ENCODE measurements at regions not wholly inside any gene's neighbourhood (a gene's known extent, or its start where the extent isn't known, plus 50 kb on each side); places are given as distances from the start of the nearest gene placed in this dataset.

DNA sequence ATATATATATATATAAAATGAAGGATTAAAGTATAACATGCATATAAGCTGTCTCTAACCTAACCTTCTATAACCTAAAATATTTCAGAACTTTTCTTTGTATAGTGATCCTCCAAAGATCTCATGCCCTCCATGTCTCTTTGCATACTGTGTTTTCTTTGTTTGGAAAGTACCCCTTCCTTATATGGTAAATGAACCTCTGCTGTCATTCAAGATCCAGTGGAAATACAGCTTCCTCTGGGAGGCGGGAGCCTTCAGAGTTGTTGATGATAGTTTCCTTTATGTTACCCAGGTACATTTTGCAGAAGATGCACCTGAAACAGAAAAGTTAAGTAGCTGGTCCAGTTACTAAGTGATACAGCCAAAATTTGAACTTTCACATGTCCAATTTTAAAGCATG lies 233.3 kb upstream of the FOXP2 start:
- TF ChIP-seq, protein P1, sequence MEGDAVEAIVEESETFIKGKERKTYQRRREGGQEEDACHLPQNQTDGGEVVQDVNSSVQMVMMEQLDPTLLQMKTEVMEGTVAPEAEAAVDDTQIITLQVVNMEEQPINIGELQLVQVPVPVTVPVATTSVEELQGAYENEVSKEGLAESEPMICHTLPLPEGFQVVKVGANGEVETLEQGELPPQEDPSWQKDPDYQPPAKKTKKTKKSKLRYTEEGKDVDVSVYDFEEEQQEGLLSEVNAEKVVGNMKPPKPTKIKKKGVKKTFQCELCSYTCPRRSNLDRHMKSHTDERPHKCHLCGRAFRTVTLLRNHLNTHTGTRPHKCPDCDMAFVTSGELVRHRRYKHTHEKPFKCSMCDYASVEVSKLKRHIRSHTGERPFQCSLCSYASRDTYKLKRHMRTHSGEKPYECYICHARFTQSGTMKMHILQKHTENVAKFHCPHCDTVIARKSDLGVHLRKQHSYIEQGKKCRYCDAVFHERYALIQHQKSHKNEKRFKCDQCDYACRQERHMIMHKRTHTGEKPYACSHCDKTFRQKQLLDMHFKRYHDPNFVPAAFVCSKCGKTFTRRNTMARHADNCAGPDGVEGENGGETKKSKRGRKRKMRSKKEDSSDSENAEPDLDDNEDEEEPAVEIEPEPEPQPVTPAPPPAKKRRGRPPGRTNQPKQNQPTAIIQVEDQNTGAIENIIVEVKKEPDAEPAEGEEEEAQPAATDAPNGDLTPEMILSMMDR (conservative IDR thresholded peaks at IDR 0.05 in 1 of 2, IDR thresholded peaks at IDR 0.05 in 1 of 2; ENCODE audit: low read depth in 1 of 2, low read length in 2 of 2): no peak
- no peak for TF ChIP-seq EZH2 (IDR thresholded peaks at IDR 0.05; ENCODE audit: low read length, missing control alignments)
